HG03432 (cell line): ENCODE measurements at regions not wholly inside any gene's neighbourhood (a gene's known extent, or its start where the extent isn't known, plus 50 kb on each side); places are given as distances from the start of the nearest gene placed in this dataset.
A peak's percentile ranks its signal among the peaks of the same experiment; 100 is the strongest.
"Not testable (repeated sequence)": the region's sequence is repeated elsewhere in the genome, so short reads cannot be mapped to it uniquely, and the experiment has no call there.

Source experiments
- ATAC-seq: cut with Tn5 transposase; IDR thresholded peaks from one replicate; pipeline ENCODE4 v1.9.1; 2021; ENCODE audit warnings: mild to moderate bottlenecking, moderate library complexity; ENCODE audit not compliant: unreplicated experiment

DNA sequence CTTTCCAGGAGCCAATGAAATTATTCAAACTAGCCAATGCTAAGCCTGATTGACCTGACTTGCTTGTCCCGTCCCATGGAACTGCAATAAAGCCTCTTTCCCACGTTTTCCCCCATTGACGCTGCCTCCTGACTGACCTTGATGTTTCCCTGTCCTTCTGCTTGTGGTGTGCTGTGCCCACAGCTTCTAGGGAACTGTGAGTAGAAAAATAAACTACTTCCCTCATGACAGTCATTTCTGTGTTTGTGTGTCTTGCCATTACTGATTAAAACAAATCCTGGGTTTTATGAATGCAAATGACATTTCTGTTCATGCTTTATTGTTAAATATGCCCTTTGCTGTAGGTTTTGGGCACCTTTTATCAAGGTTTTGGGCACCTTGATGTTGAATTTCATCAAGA, 91.3 kb upstream of the ABI1 start:
- ATAC-seq = no peak

GRCh38 chr10:26951650-26952049, 90.9 kb upstream of the ABI1 start:
- ATAC-seq = no peak

DNA sequence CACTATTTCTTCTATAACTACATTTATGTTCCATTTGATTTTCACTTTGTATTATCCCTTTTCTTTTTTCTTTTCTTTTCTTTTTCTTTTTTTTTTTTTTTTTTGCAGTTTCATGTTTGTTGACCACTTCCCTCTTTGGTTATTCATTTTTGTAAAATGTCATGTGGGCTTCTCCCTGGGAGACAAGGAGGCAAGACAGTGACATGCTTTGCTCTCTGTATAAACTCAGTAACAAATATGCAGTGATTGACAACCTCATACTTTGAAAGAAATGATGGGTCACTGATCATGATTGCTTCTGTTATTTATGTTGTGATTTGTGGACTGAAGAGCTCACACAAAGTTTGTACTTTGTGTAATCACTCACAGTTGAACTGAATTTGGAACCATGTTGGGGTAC, 90.2 kb upstream of the ABI1 start:
- peak; percentile 85 for ATAC-seq

DNA sequence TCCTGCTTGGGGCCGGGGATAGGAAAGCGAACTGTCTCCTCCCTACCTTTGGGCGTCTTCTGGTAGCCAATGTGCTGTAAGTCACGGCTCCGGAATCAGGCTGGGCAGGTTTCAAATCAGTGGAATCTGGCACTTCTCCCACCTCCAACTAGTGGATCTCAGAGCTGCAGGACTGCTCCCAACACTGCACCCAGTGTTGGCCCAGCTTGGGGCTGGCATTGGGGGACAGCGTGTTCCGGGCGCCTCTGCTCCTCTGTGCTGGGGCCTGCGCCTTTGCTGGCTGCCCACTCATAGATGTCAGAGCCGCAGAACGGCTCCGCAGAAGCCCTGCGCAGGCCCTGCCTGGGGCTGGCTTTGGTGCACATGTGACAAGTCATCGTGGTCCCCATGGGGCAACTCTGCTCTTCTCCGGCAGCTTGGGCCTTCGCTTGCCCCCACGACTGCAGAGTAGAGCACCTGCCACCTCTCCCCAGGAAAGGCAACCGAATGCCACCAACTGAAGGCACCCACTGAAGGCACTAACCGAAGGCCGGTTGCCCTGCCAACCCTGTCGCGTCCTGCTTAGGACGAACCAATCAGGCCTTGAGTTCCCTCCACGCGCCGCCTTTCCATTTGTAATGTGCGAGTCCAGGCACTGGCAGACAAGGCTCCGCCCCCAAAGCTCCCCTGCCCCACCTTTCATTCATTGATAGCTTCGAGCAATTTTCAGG, 85.5 kb upstream of the ABI1 start:
- no peak for ATAC-seq

GRCh38 chr10:26944261-26944882, 83.6 kb upstream of the ABI1 start:
- ATAC-seq = no peak

GRCh38 chr10:26939962-26940354, 79.2 kb upstream of the ABI1 start:
- ATAC-seq = no peak

DNA sequence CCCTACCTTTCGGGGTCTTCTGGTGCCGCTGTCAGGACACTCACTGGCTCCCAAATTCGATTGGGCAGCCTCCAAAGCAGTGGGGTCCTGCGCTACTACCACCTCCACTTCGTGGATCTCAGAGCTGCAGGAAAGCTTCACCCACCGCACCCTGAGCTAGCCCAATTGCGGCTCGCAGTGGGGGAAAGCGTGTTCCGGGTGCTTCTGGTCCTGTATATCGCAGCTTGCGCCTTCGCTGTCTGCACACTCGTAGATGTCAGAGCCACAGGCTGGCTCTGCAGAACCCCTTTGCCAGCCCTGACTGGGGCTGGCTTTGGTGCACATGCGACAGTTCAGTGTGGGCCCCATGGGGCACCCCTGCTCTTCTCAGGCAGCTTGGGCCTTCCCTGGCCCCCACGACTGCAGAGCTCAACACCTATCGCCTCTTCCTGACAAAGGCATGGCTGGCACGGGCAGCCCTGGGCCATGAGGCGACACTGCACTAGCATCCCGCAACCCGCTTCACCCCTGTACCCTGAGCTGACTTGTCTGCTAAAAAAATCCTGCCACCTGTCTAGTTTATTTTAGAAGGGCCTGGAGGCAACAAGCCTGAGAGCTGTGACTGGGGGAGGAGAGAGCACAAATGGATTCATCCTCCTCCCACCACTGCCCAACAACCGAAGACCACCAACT, 78.7 kb upstream of the ABI1 start:
- ATAC-seq = no peak

- no peak for ATAC-seq
These were observed 77.8 kb upstream of the ABI1 start for GRCh38 chr10:26938578-26938977.

- ATAC-seq = no peak
These were observed 76.6 kb upstream of the ABI1 start for GRCh38 chr10:26937371-26937770.

DNA sequence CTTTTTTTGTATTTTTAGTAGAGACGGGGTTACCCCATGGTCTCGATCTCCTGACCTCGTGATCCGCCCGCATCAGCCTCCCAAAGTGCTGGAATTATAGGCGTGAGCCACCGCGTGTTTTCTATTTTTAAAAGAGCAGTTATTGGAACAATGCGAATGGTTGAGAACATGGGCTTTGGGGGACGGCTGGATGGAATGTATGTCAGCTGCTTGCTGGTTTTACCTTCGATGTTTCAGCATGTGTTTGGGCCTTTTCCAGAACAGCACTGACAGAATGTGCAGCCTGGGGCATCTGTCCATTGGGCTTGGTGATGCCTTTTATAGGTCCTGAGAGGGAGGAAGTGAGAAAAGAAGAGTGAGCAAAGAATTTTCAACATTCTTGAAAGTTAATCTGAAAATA, 73.4 kb upstream of the ABI1 start:
- ATAC-seq = not testable (repeated sequence)

- ATAC-seq = no peak
These were observed 71.8 kb upstream of the ABI1 start for GRCh38 chr10:26932576-26932975.

GRCh38 chr10:26931223-26931622, 70.5 kb upstream of the ABI1 start:
- ATAC-seq = peak; percentile 100

- ATAC-seq = not testable (repeated sequence)
These were observed 62.1 kb upstream of the ABI1 start for GRCh38 chr10:26922824-26923223.

- not testable (repeated sequence) for ATAC-seq
These were observed 58.5 kb upstream of the ABI1 start for GRCh38 chr10:26919156-26919860.

DNA sequence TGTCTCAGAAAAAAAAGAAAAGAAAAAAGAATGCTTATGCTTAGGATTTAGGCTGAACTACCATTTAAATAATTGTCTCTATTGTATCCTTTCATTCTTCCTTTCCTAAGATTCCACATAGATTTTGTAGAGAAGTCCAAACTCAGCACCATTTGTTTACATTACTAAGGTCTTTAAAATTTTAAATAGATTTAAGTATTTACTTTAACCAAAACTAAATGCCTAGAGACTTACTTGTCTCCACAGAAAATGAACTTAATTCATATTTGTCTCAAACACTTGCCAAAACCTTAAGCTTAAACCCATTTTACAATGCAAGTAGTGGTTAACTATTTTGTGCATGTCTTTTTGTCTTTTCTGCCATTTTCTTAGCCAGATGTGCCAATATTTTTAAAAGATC, 54.1 kb upstream of the ABI1 start:
- ATAC-seq = no peak

DNA sequence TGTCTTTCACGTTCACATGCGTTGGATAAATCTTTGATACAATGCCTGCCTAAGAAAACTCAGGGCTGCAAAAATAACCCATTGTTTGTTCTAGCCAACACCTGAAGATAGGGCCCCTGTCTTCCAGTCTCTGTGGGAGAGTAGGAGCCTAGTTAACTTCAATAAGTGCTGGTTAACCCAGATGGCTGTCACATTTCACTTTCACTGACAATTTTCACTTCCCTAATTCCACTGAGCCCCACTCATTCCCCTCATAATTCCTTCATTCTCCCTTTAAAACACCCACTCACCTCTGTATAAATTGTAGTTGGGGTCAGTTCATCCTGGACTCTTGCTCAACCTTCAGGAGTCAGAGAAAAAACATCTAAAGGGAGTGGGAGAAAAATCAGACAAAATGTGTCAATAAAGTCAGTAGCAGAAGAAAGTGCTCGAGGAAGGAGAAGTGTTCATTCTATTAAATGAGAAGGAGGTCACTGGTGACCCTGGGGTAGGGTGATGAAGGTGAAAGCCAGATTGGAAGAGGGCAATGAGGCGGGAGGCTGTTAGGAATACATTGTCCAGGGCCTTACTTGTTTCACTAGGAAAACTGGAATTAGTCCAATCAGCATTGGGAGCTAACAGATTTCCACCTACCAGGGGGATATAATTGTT, 51.2 kb upstream of the ABI1 start:
- ATAC-seq = peak; percentile 82
